GM10248 (cell line): ENCODE measurements at regions not wholly inside any gene's neighbourhood (a gene's known extent, or its start where the extent isn't known, plus 50 kb on each side); places are given as distances from the start of the nearest gene placed in this dataset.

Experiments used
- CTCF ChIA-PET: fragments of 300-600 bp; sonication (Branson Sonifier 250); formaldehyde crosslinking; extraction: SDS; loops from one replicate; lab custom pipeline; 2021; ENCODE audit warnings: antibody characterized with exemption; lab: Yijun Ruan, JAX
- POLR2A ChIA-PET: fragments of 350-650 bp; sonication (Branson Sonifier 250); formaldehyde crosslinking; extraction: SDS; loops from one replicate; lab custom pipeline; 2020; ENCODE audit warnings: antibody characterized with exemption; lab: Yijun Ruan, JAX
- DNase-seq: peaks from one replicate; pipeline ENCODE4 v3.0.0; 2012; ENCODE audit errors: extremely low spot score
- CTCF ChIP-seq: IDR thresholded peaks from 2 replicates; pipeline ENCODE4 v1.5.1; 2012; ENCODE audit warnings: mild to moderate bottlenecking, low read depth; ENCODE audit errors: extremely low read depth, missing control alignments, control extremely low read depth

- ChIA-PET CTCF (interaction anchor here (1.1 to 1.5 kb wide), 2 partner anchors 11 to 15 kb away, joined by 3 read pairs; no protein-coding TSS in a partner anchor), POLR2A (no interaction called here)
- TF ChIP-seq CTCF, result no peak
- DNase-seq, result no peak
Observed at GRCh38 chr18:41849632-41850031, 105.4 kb upstream of the PIK3C3 start.

- no peak for TF ChIP-seq CTCF
- no peak for DNase-seq
- CTCF ChIA-PET, result no interaction called here
- POLR2A ChIA-PET, result no interaction called here
Observed at GRCh38 chr18:41845563-41845962, 109.5 kb upstream of the PIK3C3 start.

- ChIA-PET POLR2A (no interaction called here), CTCF (interaction anchor here (0.9 kb wide), 1 partner anchor 9 kb away, joined by 3 read pairs; no protein-coding TSS in a partner anchor)
- no peak for DNase-seq
- no peak for TF ChIP-seq CTCF
Observed at GRCh38 chr18:41842886-41843285, 112.1 kb upstream of the PIK3C3 start.

GRCh38 chr18:41829647-41830516 is 125.2 kb upstream of the PIK3C3 start:
- CTCF ChIA-PET, result interaction anchor here (0.8 kb wide), 1 partner anchor 45 kb away, joined by 3 read pairs; no protein-coding TSS in a partner anchor
- TF ChIP-seq CTCF, result no peak
- POLR2A ChIA-PET, result no interaction called here

GRCh38 chr18:41828137-41828536 is 126.9 kb upstream of the PIK3C3 start:
- DNase-seq, result no peak
- TF ChIP-seq CTCF, result no peak
- ChIA-PET CTCF (interaction anchor here (0.7 kb wide), 1 partner anchor 190 kb away, joined by 3 read pairs; no protein-coding TSS in a partner anchor), POLR2A (no interaction called here)

More at GRCh38 chr18:41829647-41830516, 125.2 kb upstream of the PIK3C3 start:
- DNase-seq, result no peak

GRCh38 chr18:41820784-41821183 is 134.2 kb upstream of the PIK3C3 start:
- ChIA-PET CTCF (interaction anchor here (1.2 to 1.9 kb wide), 2 partner anchors 17 to 67 kb away, joined by 3 to 5 read pairs; no protein-coding TSS in a partner anchor), POLR2A (no interaction called here)
- peak; percentile 14 for DNase-seq
- no peak for TF ChIP-seq CTCF
